ENCODE measurements at regions not wholly inside any gene's neighbourhood (a gene's known extent, or its start where the extent isn't known, plus 50 kb on each side); places are given as distances from the start of the nearest gene placed in this dataset.

DNA sequence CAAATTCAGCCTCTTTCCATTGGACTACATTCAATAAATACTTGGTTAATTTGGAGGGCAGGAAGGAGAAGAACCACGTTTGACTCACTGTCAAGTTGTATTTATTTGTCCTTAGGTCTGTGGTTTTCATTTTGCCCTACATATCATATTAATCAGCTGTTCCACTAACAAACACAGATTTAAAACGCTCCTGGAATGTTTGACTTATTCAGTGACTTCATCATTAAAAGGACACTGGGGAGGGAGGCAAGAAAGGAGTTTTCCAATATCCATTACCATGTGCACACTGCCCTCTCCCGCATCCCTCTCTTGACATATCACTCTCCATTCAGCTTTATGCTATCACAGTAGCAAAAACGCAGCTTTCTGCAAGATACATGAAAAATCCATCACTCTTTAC, 98.2 kb upstream of the C1orf87 start:
- TF ChIP-seq, protein P1, sequence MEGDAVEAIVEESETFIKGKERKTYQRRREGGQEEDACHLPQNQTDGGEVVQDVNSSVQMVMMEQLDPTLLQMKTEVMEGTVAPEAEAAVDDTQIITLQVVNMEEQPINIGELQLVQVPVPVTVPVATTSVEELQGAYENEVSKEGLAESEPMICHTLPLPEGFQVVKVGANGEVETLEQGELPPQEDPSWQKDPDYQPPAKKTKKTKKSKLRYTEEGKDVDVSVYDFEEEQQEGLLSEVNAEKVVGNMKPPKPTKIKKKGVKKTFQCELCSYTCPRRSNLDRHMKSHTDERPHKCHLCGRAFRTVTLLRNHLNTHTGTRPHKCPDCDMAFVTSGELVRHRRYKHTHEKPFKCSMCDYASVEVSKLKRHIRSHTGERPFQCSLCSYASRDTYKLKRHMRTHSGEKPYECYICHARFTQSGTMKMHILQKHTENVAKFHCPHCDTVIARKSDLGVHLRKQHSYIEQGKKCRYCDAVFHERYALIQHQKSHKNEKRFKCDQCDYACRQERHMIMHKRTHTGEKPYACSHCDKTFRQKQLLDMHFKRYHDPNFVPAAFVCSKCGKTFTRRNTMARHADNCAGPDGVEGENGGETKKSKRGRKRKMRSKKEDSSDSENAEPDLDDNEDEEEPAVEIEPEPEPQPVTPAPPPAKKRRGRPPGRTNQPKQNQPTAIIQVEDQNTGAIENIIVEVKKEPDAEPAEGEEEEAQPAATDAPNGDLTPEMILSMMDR (IDR thresholded peaks at IDR 0.05; ENCODE audit: extremely low read depth, missing control alignments), result no peak
- no peak for DNase-seq (ENCODE audit: low spot score)

DNA sequence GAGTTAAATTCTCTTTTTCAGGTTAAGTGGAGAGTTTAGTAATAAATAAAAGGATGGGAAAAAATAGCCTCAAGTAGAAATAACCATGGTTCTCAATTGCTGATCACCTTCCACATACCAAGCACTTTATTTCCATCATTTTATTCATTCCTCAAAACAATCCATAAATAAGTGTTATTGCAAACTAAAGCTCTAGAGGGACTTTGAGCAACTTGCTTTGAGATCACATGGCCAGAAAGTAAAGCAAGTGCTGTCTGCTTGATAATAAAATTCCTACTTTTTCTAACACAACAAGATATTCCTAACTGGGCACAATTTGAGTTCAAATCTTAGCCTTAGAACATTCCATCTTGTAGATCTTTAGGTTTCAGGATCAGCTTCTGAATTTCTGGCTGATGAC, 97.1 kb upstream of the C1orf87 start:
- TF ChIP-seq, protein P1 (IDR thresholded peaks at IDR 0.05; ENCODE audit: extremely low read depth, missing control alignments), result no peak
- DNase-seq (ENCODE audit: low spot score), result no peak

DNA sequence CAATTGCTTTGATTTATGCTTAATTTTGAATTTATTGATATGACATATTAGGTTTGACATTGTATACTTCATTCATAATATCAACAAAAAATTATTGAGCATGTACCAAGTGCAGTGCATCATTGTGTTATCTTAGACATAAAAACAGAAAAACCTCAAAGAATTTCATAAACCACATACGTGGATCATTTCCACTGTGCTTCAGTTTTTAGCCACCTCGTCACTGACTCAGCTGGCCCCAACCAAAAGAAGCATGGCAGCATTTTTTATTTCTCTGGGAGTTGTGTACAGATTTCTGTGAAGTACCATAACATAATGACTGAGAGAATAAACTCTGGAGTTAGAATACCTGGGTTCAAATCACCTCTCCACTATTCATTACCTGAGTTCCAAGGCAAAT, 95.6 kb upstream of the C1orf87 start:
- TF ChIP-seq, protein P1 (IDR thresholded peaks at IDR 0.05; ENCODE audit: extremely low read depth, missing control alignments), result no peak
- DNase-seq (ENCODE audit: low spot score), result no peak

DNA sequence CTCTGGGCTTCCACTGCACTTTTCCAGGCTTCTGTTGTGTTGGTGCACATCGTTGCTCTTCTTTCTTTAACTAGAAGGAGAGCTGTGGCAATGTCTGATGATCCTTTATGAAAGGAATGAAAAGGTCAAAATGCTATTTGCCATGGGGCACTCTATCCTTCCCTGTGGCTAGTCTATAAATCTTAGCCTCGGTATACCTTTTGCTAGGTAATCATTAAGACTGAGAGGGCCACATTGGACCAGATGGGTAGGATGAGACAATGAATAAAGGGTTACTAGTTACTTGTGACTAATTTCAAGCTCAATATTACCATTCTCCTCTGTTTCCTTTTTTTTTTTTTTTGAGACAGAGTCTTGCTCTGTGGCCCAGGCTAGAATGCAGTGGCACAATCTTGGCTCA, 89.4 kb upstream of the C1orf87 start:
- TF ChIP-seq, protein P1 (IDR thresholded peaks at IDR 0.05; ENCODE audit: extremely low read depth, missing control alignments), result no peak
- no peak for DNase-seq (ENCODE audit: low spot score)

DNA sequence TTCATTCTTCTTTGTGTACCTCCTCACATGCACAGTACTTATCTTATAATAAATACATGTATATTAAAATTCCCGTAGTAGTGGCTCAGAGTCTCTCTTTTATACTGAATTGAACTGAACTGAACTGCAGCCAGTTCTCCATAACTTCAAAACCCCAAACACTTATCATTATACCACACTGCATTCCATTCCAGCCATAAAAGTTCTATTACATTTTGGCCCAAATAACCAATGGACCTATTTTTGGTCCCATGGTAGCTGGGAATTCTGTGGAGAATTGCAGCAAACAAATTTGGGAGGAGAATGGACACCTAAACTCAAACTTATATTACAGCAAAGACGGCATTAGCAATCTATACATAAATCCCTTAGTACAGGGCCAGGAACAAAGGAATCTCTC, 86.6 kb upstream of the C1orf87 start:
- TF ChIP-seq, protein P1 (IDR thresholded peaks at IDR 0.05; ENCODE audit: extremely low read depth, missing control alignments), result no peak
- no peak for DNase-seq (ENCODE audit: low spot score)

DNA sequence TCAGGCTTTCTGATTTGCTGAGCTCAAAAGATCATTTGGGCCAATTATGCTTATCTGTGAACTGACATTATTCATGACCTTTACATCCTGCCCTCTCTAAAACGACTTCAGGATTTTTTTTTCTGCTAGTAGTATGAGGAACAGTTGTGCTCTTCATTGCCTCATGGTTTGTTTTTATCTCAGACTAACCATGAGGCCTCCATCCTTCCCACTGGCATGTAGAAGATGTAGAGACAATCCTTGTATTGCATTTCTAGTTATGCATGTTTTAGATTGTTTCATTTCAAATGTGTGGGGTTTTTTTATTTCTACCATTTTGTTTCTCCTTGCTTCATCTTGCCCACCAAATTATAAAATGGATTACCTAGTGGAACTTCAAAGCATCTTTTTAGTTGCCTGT, 82.8 kb upstream of the C1orf87 start:
- TF ChIP-seq, protein P1 (IDR thresholded peaks at IDR 0.05; ENCODE audit: extremely low read depth, missing control alignments), result no peak

DNA sequence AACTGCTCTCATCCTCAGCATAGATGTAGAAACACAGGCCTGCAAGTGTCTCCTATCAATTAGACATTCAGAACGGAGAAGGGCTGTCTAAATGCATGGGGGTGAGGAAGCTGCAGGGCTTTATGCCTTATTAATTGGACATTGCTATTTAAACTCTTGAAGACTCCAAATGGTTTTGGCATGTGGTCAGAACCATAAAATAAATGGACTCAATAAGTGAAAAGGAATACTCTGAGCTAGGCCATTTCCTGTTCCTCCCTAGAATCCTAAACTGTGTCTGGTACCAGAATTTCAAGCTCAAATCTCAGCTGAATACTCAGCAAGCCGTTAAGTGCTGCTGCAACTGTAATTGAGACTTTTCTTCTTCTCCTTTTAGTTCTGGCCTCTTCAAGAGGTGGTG, 80.4 kb upstream of the C1orf87 start:
- no peak for DNase-seq (ENCODE audit: low spot score)
- TF ChIP-seq, protein P1 (IDR thresholded peaks at IDR 0.05; ENCODE audit: extremely low read depth, missing control alignments), result no peak

More for the DNA sequence above, 82.8 kb upstream of the C1orf87 start:
- no peak for DNase-seq (ENCODE audit: low spot score)
